ENCODE measurements at regions not wholly inside any gene's neighbourhood (a gene's known extent, or its start where the extent isn't known, plus 50 kb on each side); places are given as distances from the start of the nearest gene placed in this dataset.
"Not testable (repeated sequence)": the region's sequence is repeated elsewhere in the genome, so short reads cannot be mapped to it uniquely, and the experiment has no call there.

DNA sequence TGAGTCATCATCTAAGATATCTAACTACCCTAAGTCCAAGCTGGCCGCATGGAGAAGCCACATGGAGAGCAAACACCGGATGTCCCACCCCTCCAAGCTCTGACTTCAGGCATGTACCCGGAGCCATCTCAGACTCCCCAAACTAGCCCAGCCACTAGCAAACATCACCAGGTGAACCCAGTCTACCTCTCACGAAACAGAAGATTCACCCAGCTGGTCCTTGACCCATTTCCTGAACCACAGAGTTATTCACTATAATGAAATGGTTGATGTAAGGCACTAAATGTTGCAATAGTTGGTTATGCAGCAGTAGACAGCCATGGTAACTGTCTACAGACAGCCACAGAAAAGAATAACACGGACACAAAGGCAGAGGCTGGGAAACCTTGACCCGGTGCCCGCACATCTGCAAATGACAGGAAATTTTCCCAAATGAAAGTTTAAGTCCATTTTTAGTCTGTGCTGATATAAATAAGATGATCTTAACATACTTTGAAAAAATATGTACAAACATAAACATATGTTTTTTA, 265.5 kb upstream of the ATP10A start:
- no peak for DNase-seq

DNA sequence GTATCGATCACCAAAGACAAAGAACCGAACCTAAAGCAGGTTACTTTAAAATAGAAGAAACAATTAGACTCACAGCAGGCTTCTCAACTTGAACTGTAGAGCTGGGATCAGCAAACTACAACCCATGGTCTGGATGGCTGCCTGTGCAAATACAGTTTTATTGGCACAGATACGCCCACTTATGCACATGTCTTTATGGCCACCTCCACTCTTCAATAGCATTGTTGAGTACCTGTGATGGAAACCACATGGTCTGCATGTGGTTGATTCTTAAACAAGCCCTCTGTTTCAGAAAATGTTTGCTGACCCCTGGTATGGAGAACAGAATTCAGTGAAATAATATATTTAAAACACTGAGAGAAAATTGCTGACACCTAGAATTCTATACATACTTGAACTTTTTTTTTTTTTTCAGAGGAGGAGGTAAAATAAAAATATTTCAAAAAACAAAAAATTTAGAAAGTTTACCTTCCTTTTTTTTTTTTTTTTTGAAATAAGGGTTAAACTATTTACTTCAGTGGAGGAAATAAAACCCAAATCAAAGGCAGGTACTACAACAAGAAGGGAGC, 263.8 kb upstream of the ATP10A start:
- no peak for DNase-seq

DNA sequence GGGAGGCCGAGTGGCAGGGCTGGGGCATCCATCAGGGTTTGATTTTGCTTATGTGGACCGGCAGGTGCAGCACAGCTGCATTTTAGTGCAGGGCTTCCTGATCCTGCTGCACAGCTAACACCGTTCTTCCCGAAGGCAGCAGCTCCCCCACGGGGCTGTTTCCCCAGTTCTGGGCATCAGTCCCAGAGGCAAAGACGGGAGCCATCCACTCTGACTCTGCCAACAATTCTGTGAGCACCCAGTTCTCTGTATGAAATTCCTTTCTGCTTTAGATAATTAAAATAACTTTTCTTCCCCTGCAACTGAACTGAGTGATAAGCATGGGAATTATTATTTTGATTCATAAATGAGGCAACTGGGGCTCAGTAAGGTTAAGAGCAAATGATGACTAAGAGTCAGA, 262.9 kb upstream of the ATP10A start:
- peak in 22 of 51 donors; percentile 1 to 43 (median 18) for DNase-seq

- DNase-seq, result no peak
Observed at GRCh38 chr15:26125664-26126063, 262.5 kb upstream of the ATP10A start.

DNA sequence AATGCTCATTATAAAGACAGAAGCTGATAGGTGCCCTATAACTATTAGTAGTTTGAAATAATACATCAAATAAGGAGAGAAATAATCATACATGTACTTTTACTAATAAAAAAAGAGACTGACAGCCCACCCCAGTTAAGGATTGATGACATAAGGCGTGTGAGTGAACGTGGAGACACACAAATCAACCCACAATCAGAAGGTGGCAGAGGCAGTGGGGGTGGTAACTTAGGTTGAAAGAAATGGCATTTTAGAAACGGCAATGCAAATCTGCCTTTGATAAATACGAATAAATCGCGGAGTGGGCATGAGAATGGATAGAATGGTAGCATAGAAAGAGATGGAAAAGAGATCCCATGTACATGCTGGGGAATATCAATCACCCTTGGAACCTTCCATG, 256.2 kb upstream of the ATP10A start:
- no peak for DNase-seq

GRCh38 chr15:26115229-26115943, 252.3 kb upstream of the ATP10A start:
- peak in 3 of 51 donors; percentile 1 to 5 (median 2) for DNase-seq

GRCh38 chr15:26114128-26114527, 251.0 kb upstream of the ATP10A start:
- DNase-seq, result not testable (repeated sequence)

- DNase-seq, result no peak
Observed at GRCh38 chr15:26113296-26113695, 250.2 kb upstream of the ATP10A start.

DNA sequence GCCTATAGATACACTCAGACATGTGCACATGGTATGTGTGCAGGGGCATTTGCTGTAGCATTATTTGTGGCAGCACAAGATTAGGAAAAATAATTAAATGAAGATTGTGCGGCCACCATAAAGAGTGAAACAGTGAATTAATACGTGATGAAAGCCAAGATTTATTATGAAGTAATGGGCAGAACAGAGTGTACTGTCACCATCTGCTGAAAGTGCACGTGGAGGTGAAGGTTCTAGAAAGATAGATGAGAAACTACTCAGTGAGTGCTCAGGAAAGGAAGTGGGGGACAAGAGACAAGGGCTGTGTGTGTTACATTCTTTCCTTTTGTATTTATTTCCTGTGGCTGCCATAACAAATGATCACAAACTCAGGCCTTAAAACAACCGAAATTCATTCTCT, 246.1 kb upstream of the ATP10A start:
- no peak for DNase-seq

- DNase-seq, result no peak
Observed at GRCh38 chr15:26106556-26106955, 243.4 kb upstream of the ATP10A start.

GRCh38 chr15:26103002-26103404, 239.9 kb upstream of the ATP10A start:
- DNase-seq, result peak in 1 of 51 donors; percentile 37

- DNase-seq, result no peak
Observed at GRCh38 chr15:26102365-26102764, 239.2 kb upstream of the ATP10A start.

DNA sequence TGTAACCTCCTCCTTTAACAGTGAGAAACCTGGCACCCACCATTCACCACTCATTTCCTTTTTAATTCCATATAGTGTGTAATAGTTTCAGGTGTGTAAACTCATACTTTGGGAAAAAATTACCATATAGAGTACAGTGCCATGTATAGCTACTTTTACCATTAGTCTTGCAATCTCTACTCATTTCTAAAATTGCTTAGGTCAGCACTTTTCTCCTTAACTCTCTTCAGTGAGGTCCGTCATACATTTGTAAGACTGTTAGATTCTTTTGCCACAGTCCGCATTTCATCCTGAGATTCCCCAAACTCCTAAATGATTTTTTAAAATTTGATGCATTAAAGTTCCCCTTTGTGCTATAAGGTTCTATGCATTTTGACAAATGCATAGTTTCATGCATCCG, 238.3 kb upstream of the ATP10A start:
- DNase-seq, result no peak

- DNase-seq, result no peak
Observed at GRCh38 chr15:26098801-26099200, 235.7 kb upstream of the ATP10A start.

DNA sequence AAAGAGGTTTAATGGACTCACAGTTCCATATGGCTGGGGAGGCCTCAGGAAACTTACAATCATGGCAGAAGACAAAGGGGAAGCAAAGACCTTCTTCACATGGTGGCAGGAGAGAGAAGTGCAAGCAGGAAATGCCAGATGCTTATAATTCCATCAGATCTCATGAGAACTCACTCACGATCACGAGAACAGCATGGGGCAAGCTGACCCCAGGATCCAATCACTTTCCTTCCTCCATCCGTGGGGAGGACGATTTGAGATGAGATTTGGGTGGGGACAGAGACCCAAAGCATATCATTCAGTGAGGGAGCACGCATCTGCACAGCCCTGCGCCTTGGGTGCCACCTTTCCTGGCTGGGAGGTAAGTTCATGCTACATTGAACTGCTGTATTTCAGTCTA, 234.1 kb upstream of the ATP10A start:
- no peak for DNase-seq

- DNase-seq, result no peak
Observed at GRCh38 chr15:26096581-26096980, 233.5 kb upstream of the ATP10A start.

DNA sequence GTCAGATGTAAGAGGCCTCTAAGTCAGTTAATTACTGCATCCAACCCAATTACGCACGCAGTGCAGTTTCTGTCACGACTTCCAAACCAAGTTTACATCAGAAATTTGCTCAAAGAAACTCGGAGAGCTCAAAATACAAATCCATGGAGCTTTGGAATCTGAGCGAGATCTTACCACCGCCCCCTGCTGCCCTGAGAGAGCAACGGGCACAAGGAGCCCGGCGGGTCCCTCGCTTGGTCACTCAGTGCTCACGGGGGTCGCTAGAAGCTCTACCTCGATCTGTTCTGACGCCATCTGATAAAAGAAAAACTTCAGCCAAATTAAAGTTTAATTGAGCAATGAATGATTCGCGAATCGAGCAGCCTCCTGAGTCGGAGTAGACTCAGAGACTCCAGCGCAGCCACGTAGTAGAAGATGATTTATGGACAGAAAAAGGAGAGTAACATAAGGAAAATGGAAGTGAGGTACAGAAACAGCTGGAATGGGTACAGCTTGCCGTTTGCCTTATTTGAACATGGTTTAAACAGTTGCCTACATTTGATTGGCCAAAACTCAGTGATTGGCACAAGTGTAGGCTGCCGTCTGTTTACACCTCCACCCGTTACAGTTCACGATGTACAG, 232.7 kb upstream of the ATP10A start:
- no peak for DNase-seq

- no peak for DNase-seq
Observed at GRCh38 chr15:26091184-26091583, 228.1 kb upstream of the ATP10A start.

DNA sequence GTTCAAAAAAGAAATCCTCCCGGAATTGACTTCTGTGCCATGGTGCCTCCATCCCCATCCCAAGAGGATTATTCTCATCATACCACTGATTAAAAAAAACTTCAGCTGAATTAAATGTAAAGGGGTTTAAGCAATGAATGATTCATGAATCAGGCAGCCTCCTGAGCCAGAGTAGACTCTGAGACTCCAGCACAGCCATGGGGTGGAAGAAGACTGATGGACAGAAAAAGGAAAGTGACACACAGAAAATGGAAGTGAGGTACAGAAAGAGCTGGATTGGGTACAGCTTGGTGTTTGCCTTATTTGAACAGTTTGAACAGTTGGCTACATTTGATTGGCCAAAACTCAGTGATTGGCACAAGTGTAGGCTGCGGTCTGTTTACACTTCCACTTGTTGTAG, 224.8 kb upstream of the ATP10A start:
- DNase-seq, result no peak

DNA sequence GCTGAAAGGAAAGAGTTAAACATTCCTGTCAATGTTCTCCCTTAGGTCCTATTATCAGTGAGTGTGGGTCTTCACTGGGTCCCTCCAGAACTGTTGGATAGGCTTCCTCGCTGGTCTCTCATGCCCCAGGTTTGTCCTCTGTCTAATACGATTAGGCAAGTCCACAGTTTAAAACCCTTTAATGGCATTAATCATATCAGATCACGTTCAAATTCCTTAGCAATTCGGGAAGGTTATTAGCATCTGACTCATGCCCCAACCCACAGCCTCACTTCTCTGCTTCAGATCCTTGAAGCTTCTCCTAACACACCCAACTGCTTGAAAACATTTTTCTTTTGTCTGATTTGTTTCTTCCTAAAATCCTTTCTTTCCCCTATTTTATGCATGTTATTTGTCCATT, 224.3 kb upstream of the ATP10A start:
- DNase-seq, result peak in 1 of 51 donors; percentile 24

DNA sequence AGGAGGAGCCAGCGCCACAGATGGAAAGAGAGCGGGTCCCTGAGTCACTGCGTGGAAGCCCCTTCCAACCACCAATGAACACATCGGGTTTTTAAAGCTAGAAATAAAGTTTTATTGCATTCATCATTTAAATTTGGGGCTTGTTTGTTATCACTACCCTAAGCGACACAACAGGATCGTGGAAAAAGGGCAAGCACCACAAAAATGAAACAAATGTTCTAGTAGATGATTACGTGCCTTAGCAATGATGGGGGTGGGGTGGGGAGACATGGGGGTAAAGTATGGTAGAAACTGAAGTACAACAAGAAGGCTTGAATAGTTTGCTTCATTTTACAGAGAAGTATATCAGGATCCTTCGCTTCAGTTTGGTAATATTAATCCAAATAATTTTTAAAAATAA, 221.6 kb upstream of the ATP10A start:
- DNase-seq, result no peak

GRCh38 chr15:26083896-26084295, 220.8 kb upstream of the ATP10A start:
- no peak for DNase-seq

DNA sequence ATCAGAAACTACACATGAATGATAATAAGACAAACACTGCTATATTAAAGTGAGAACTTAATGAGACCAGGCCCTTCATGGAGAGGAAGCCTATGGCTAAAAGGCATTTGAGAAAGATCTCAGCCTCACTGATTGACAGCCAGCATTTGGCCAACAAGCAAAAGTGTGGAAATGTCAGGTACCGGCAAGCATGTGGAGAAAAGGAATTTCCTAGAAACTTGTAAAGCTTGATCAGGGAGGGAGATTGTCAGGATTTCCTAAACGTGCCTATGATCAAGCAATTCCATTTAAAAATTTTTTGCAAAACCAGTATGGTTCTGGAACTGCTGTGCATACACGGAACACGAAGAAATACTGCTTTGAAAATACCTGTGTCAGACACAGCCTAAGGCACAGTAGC, 220.3 kb upstream of the ATP10A start:
- peak in 1 of 51 donors; percentile 51 for DNase-seq

Data from hypothalamus (tissue), 51 donors.